ENCODE measurements at regions not wholly inside any gene's neighbourhood (a gene's known extent, or its start where the extent isn't known, plus 50 kb on each side); places are given as distances from the start of the nearest gene placed in this dataset.

- Mint-ChIP-seq H3K9me3 (no peaks in the 10 kb centered on the region), H3K4me3 (ENCODE audit: low read depth) (no peak overlapping the region), H3K27ac (no peak overlapping the region), H3K4me1 (ENCODE audit: low read depth) (no peaks in the 10 kb centered on the region), H3K27me3 (ENCODE audit: low read depth) (peaks cover 1% of the 10 kb centered on the region), H3K36me3 (ENCODE audit: low read depth) (no peaks in the 10 kb centered on the region)
- DNase-seq (ENCODE audit: low spot score), result no peak
- intact Hi-C loops (cut with micrococcal nuclease), result no loop called here
These were observed 52.5 kb downstream of the PF4 start for GRCh38 chr4:73929278-73929677.

DNA sequence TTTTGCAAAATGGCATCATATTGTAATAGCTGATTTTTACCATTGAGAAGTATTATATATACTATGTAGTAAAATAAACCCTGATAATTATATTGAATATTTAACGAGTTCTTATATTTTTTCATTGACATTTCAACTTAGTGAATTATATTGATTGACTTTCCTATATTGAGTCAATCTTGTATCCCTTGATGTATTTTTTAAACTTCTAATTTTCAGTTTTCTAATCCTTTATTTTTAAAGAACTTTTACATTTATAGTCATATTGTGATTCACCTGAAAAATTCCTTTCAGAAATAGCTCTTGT lies 54.4 kb downstream of the CXCL1 start:
- H3K27ac Mint-ChIP-seq, result no peak overlapping the region
- no peak for DNase-seq (ENCODE audit: low spot score)
- no peaks in the 10 kb centered on the region for H3K4me1 Mint-ChIP-seq (ENCODE audit: low read depth)
- no peaks in the 10 kb centered on the region for H3K9me3 Mint-ChIP-seq
- intact Hi-C loops (cut with micrococcal nuclease), result loop anchor here (5.0 kb wide), 1 partner anchor 261 kb away; no protein-coding TSS in a partner anchor
- H3K36me3 Mint-ChIP-seq (ENCODE audit: low read depth), result no peaks in the 10 kb centered on the region
- no peak overlapping the region for H3K4me3 Mint-ChIP-seq (ENCODE audit: low read depth)
- H3K27me3 Mint-ChIP-seq (ENCODE audit: low read depth), result no peaks in the 10 kb centered on the region

DNA sequence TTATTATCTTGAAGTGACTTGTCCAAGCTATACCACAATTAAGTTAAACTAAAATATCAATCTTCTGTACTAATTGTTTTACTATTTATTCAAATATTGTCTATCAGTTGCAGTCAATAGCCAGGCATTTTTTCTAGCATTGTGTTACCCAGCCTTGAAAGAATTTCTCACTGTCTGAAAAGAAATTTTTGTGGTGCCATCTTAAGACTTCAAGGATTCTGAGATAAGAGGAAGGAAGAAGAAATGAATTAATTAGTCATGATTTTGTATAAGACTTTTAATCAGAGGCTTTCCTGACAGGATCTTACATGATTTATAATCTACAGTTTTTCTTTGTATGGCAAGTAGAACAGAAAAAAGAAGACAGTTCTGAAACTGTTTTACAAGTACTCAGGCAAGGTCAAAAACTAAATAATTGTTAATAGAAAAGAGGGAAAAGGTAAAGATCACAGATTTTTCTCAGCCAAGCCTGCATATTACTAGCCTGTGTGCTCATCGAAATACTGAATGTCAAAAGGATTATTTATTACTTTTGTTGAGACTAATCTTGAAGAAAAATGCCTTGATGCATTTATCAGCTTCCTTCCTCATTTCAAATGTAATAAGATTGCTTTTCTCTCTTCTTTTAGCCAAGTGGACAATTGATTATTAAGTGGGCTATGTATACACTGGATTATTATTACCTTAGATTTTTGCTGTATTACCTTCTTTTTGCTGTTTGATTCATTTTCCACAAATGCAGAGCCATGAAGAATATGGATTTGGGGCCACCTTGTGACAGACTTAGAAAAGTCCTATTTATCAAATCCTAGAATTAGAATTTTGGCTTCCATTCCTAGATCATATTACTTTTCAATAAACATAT lies 53.8 kb downstream of the CXCL1 start:
- Mint-ChIP-seq H3K9me3 (no peaks in the 10 kb centered on the region), H3K4me1 (ENCODE audit: low read depth) (no peaks in the 10 kb centered on the region), H3K27ac (no peak overlapping the region), H3K4me3 (ENCODE audit: low read depth) (no peak overlapping the region), H3K36me3 (ENCODE audit: low read depth) (no peaks in the 10 kb centered on the region), H3K27me3 (ENCODE audit: low read depth) (no peaks in the 10 kb centered on the region)
- intact Hi-C loops (cut with micrococcal nuclease), result loop anchor here (5.0 kb wide), 1 partner anchor 261 kb away; no protein-coding TSS in a partner anchor
- no peak for DNase-seq (ENCODE audit: low spot score)

DNA sequence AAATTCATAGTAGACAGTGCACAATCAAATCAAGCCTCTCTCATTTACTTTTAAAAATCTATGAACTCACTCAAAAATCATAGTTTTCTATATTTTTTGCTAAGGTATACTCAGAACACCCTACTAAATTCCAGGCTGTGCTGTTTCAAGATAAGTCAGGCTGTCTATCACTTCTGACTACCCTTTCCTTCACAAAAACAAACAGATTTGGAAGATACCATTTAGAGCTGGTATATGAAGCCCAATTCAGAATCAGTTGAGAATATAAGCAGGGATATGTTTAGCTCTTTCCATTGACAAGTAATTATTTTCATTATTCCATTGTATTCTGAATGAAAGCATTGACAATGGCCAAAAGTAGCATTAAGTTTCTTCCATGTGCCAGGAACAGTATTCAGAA lies 53.1 kb downstream of the CXCL1 start:
- Mint-ChIP-seq H3K36me3 (ENCODE audit: low read depth) (no peaks in the 10 kb centered on the region), H3K4me3 (ENCODE audit: low read depth) (no peak overlapping the region), H3K9me3 (no peaks in the 10 kb centered on the region), H3K27me3 (ENCODE audit: low read depth) (no peaks in the 10 kb centered on the region), H3K4me1 (ENCODE audit: low read depth) (no peaks in the 10 kb centered on the region), H3K27ac (no peak overlapping the region)
- intact Hi-C loops (cut with micrococcal nuclease), result loop anchor here (5.0 kb wide), 1 partner anchor 260 kb away; no protein-coding TSS in a partner anchor
- no peak for DNase-seq (ENCODE audit: low spot score)
